ENCODE measurements at regions not wholly inside any gene's neighbourhood (a gene's known extent, or its start where the extent isn't known, plus 50 kb on each side); places are given as distances from the start of the nearest gene placed in this dataset.

DNA sequence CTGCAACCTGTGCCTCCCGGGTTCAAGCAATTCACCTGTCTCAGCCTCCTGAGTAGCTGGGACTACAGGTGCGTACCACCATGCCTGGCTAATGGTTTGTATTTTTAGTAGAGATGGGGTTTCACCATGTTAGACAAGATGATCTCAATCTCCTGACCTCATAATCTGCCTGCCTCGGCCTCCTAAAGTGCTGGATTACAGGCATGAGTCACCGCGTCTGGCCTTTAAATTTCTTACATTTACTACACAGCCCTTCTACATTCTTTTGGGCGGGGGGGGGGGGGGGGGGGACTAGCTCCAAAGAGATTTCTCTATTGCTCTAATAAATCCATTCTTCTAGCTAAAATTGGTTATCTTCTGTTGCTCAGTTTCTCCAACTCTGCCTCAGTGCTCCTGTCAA, 964.9 kb upstream of the ACVR2A start:
- DNase-seq (ENCODE audit: unreplicated experiment), result no peak
- intact Hi-C loops (cut with micrococcal nuclease), result no loop called here
- TF ChIP-seq, protein P1, sequence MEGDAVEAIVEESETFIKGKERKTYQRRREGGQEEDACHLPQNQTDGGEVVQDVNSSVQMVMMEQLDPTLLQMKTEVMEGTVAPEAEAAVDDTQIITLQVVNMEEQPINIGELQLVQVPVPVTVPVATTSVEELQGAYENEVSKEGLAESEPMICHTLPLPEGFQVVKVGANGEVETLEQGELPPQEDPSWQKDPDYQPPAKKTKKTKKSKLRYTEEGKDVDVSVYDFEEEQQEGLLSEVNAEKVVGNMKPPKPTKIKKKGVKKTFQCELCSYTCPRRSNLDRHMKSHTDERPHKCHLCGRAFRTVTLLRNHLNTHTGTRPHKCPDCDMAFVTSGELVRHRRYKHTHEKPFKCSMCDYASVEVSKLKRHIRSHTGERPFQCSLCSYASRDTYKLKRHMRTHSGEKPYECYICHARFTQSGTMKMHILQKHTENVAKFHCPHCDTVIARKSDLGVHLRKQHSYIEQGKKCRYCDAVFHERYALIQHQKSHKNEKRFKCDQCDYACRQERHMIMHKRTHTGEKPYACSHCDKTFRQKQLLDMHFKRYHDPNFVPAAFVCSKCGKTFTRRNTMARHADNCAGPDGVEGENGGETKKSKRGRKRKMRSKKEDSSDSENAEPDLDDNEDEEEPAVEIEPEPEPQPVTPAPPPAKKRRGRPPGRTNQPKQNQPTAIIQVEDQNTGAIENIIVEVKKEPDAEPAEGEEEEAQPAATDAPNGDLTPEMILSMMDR (IDR thresholded peaks at IDR 0.05; ENCODE audit: unreplicated experiment), result no peak
- no peak overlapping the region for H3K27ac Mint-ChIP-seq (ENCODE audit: low read depth, unreplicated experiment)
- no peak overlapping the region for H3K4me3 Mint-ChIP-seq (ENCODE audit: unreplicated experiment)
- no peaks in the 10 kb centered on the region for H3K9me3 Mint-ChIP-seq (ENCODE audit: unreplicated experiment)
- H3K27me3 Mint-ChIP-seq (ENCODE audit: insufficient read depth, unreplicated experiment), result no peaks in the 10 kb centered on the region
- ChIA-PET POLR2A (no interaction called here), CTCF (interaction anchor here (1.2 kb wide), 1 partner anchor 9 kb away, joined by 3 read pairs; no protein-coding TSS in a partner anchor)
- H3K36me3 Mint-ChIP-seq (ENCODE audit: insufficient read depth, unreplicated experiment), result no peaks in the 10 kb centered on the region
- H3K4me1 Mint-ChIP-seq (ENCODE audit: insufficient read depth, unreplicated experiment), result peaks cover 11% of the 10 kb centered on the region
- BruUV-seq (replicated peaks), result no TSS peak

DNA sequence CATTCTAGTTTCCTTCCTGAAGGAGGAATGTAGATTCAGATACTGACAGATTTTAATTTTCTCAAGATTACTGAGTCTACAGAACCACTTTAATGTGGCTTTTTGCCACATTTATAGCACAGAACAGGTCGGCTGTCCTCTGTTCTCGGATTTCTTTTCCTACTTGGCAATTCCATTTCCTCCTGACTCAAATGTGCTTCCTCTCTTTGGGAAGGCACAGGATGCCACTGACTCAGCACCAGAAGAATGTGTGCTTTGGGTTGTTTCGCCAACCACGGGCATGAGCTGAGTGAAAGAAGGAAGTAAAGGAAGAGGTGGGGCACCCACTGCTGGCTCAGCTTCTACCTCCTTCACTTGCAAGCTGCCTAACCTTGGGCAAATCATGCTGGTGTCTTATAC, 970.6 kb upstream of the ACVR2A start:
- intact Hi-C loops (cut with micrococcal nuclease), result no loop called here
- no TSS peak for BruUV-seq (replicated peaks)
- Mint-ChIP-seq H3K27me3 (ENCODE audit: insufficient read depth, unreplicated experiment) (no peaks in the 10 kb centered on the region), H3K36me3 (ENCODE audit: insufficient read depth, unreplicated experiment) (no peaks in the 10 kb centered on the region), H3K27ac (ENCODE audit: low read depth, unreplicated experiment) (peak overlapping the region; percentile 76), H3K9me3 (ENCODE audit: unreplicated experiment) (no peaks in the 10 kb centered on the region), H3K4me1 (ENCODE audit: insufficient read depth, unreplicated experiment) (peaks cover 24% of the 10 kb centered on the region), H3K4me3 (ENCODE audit: unreplicated experiment) (peak overlapping the region; percentile 14)
- CTCF ChIA-PET, result no interaction called here
- DNase-seq (ENCODE audit: unreplicated experiment), result peak; percentile 94
- POLR2A ChIA-PET, result no interaction called here
- TF ChIP-seq, protein P1 (IDR thresholded peaks at IDR 0.05; ENCODE audit: unreplicated experiment), result no peak

DNA sequence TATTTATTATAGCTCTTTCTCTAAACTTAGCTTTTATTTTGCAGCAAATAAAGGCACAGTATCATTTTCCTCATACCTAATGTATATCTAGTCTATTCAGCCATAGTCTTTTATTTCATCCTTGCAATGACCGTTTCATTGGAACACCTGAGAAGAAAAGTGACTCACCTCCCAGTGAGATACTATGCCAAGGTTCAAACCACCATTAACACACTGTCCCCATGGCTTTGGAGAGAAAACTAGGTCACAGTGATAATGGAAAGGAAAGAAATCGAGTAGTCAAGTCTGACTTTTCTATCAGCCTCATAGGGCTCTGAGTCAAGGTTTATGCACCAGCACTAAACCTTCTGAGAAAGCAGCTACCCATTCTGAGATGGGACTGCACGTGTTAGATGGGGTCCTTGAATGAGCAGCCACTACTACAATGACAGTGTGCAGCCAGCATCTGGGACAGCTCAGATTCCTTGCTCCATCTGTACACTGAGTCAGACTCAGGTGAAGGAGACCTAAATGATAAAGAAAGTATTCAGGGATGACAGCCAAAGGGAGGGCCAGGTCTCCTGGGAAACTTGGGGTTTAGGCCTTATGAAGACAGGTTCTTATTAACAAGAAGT, 971.1 kb upstream of the ACVR2A start:
- no TSS peak for BruUV-seq (replicated peaks)
- no peak overlapping the region for H3K4me3 Mint-ChIP-seq (ENCODE audit: unreplicated experiment)
- peak overlapping the region; percentile 76 for H3K27ac Mint-ChIP-seq (ENCODE audit: low read depth, unreplicated experiment)
- peaks cover 24% of the 10 kb centered on the region for H3K4me1 Mint-ChIP-seq (ENCODE audit: insufficient read depth, unreplicated experiment)
- H3K36me3 Mint-ChIP-seq (ENCODE audit: insufficient read depth, unreplicated experiment), result no peaks in the 10 kb centered on the region
- DNase-seq (ENCODE audit: unreplicated experiment), result peak; percentile 6
- ChIA-PET POLR2A (interaction anchor here (0.7 kb wide), 1 partner anchor 108 kb away, joined by 3 read pairs; no protein-coding TSS in a partner anchor), CTCF (interaction anchor here (1.0 kb wide), 1 partner anchor 140 kb away, joined by 3 read pairs; no protein-coding TSS in a partner anchor)
- TF ChIP-seq, protein P1 (IDR thresholded peaks at IDR 0.05; ENCODE audit: unreplicated experiment), result no peak
- H3K9me3 Mint-ChIP-seq (ENCODE audit: unreplicated experiment), result no peaks in the 10 kb centered on the region
- intact Hi-C loops (cut with micrococcal nuclease), result no loop called here
- no peaks in the 10 kb centered on the region for H3K27me3 Mint-ChIP-seq (ENCODE audit: insufficient read depth, unreplicated experiment)

DNA sequence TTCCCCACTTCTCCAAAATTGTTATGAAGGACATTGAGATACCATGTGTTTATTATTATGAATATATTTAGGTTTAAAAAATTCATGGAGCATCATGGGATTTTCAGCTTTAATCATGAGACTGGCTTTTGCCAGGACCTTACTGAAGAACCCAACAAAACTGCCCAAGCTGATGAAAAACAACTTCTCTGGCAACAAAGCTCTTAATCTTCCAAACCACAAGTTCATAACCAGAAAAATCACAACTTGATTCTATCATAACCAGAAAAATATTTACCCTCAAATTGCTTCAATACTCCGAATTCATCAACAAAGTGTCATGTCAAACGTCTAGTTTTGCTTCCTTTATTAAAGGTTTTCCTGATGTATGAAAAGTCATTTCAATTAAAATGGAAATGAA, 971.8 kb upstream of the ACVR2A start:
- POLR2A ChIA-PET, result interaction anchor here (0.7 kb wide), 1 partner anchor 109 kb away, joined by 3 read pairs; no protein-coding TSS in a partner anchor
- intact Hi-C loops (cut with micrococcal nuclease), result no loop called here

More for the DNA sequence above, 971.8 kb upstream of the ACVR2A start:
- TF ChIP-seq, protein P1 (IDR thresholded peaks at IDR 0.05; ENCODE audit: unreplicated experiment), result no peak
- H3K4me1 Mint-ChIP-seq (ENCODE audit: insufficient read depth, unreplicated experiment), result peaks cover 24% of the 10 kb centered on the region
- no peak overlapping the region for H3K27ac Mint-ChIP-seq (ENCODE audit: low read depth, unreplicated experiment)
- no peaks in the 10 kb centered on the region for H3K36me3 Mint-ChIP-seq (ENCODE audit: insufficient read depth, unreplicated experiment)
- no peaks in the 10 kb centered on the region for H3K27me3 Mint-ChIP-seq (ENCODE audit: insufficient read depth, unreplicated experiment)
- H3K4me3 Mint-ChIP-seq (ENCODE audit: unreplicated experiment), result no peak overlapping the region
- CTCF ChIA-PET, result interaction anchor here (1.0 kb wide), 1 partner anchor 139 kb away, joined by 3 read pairs; no protein-coding TSS in a partner anchor
- no peaks in the 10 kb centered on the region for H3K9me3 Mint-ChIP-seq (ENCODE audit: unreplicated experiment)
- DNase-seq (ENCODE audit: unreplicated experiment), result no peak
- no TSS peak for BruUV-seq (replicated peaks)

All from MCF 10A (cell line).